Ovary (tissue), 7 donors: ENCODE measurements at regions not wholly inside any gene's neighbourhood (a gene's known extent, or its start where the extent isn't known, plus 50 kb on each side); places are given as distances from the start of the nearest gene placed in this dataset.

Source experiments
- DNase-seq, 5 donors: peaks; one replicate each; pipeline ENCODE4 v3.0.0-alpha.2; 2019 to 2020
- H3K27ac ChIP-seq, 2 donors: fragments of 200-600 bp; one replicate each; pipeline versions ENCODE4 v1.5.1 to v1.8.0; 2019 to 2022
- H3K27me3 ChIP-seq: fragments of 200-600 bp; one replicate; pipeline ENCODE4 v1.8.0; 2022
- H3K36me3 ChIP-seq: fragments of 200-600 bp; sonication (generic); one replicate; pipeline ENCODE4 v1.5.1; 2019
- H3K4me1 ChIP-seq: one replicate; pipeline ENCODE4 v1.8.1; 2013; ENCODE audit warnings: mild to moderate bottlenecking, moderate library complexity; ENCODE audit not compliant: insufficient read depth
- H3K4me3 ChIP-seq: fragments of 200-600 bp; sonication (generic); one replicate; pipeline ENCODE4 v1.5.1; 2017
- H3K9me3 ChIP-seq, 2 donors: fragments of 200-600 bp in 1 of 2; sonication (generic) in 1 of 2; one replicate each; pipeline versions ENCODE4 v1.5.1 to v1.8.1; 2013 to 2019; ENCODE audit warnings: mild to moderate bottlenecking in 1 of 2, moderate library complexity in 1 of 2
- CTCF ChIP-seq, 3 donors: fragments of 450-650 bp in 2 of 3; fragments of 200-600 bp in 1 of 3; IDR thresholded peaks; one replicate each; pipeline versions ENCODE4 v1.5.1 to v1.8.0; 2016 to 2022; ENCODE audit warnings: antibody characterized with exemption in 3 of 3, mild to moderate bottlenecking in 1 of 3
- EP300 ChIP-seq: sonication (generic); formaldehyde crosslinking; IDR thresholded peaks from one replicate; pipeline ENCODE4 v1.6.1; 2017; ENCODE audit warnings: antibody characterized with exemption
- POLR2A ChIP-seq: fragments of 450-650 bp; IDR thresholded peaks from one replicate; pipeline ENCODE4 v1.6.1; 2017; ENCODE audit warnings: antibody characterized with exemption, mild to moderate bottlenecking, moderate library complexity
- WGBS, 3 donors: extraction: QIAGEN DNeasy Blood & Tissue Kit in 1 of 3; methylation state at CpG; one replicate each; pipeline versions ENCODE4 v1.1.5 to v1.1.7; 2013 to 2017; 5-methylcytosine and 5-hydroxymethylcytosine counted together
- intact Hi-C, 4 donors: fragments of 100-400 bp; cut with DNase I; formaldehyde crosslinking; loops; one replicate each; pipeline versions ENCODE4 v1.11.0 to v1.15.1; 2022 to 2023
- donor health status: DM: no; HTN: no; CAD: no; lungs with moderate emphysema.
- donor health status: DM: no; HTN: no; CAD: no.
- donor health status: Bipolar disorder and iron deficiency.
- donor health status: DM: no; HTN: no; CAD: no.
- donor health status: DM: yes; HTN: yes; CAD: no.

GRCh38 chrX:69299951-69300714 is 134.9 kb upstream of the PJA1 start:
- TF ChIP-seq CTCF (IDR thresholded peaks at IDR 0.05) (no peak), POLR2A (no peak)
- Histone ChIP-seq H3K9me3 (no peaks in the 10 kb centered on the region), H3K27ac (no peak overlapping the region), H3K4me3 (no peak overlapping the region), H3K4me1 (no peaks in the 10 kb centered on the region), H3K27me3 (no peaks in the 10 kb centered on the region), H3K36me3 (no peaks in the 10 kb centered on the region)
- intact Hi-C loops: no loop called here
- DNase-seq: no peak
- 64 to 71% (median 67%) methylated on average over 4 of the region's 4 CpGs for WGBS, 3 donors

GRCh38 chrX:69299285-69299684 is 134.0 kb upstream of the PJA1 start:
- Histone ChIP-seq H3K27ac (no peak overlapping the region), H3K4me3 (no peak overlapping the region), H3K36me3 (no peaks in the 10 kb centered on the region), H3K27me3 (no peaks in the 10 kb centered on the region), H3K4me1 (no peaks in the 10 kb centered on the region), H3K9me3 (no peaks in the 10 kb centered on the region)
- intact Hi-C loops: no loop called here
- 72 to 78% (median 77%) methylated on average over 6 of the region's 6 CpGs for WGBS, 3 donors
- no peak for DNase-seq
- TF ChIP-seq CTCF (IDR thresholded peaks at IDR 0.05) (no peak), EP300 (no peak), POLR2A (no peak)

GRCh38 chrX:69298466-69299140 is 133.3 kb upstream of the PJA1 start:
- H3K27ac ChIP-seq: no peak overlapping the region
- no peak for TF ChIP-seq EP300
- no peak for TF ChIP-seq POLR2A
- no peak for TF ChIP-seq CTCF (IDR thresholded peaks at IDR 0.05)
- H3K4me3 ChIP-seq: no peak overlapping the region
- no peaks in the 10 kb centered on the region for H3K9me3 ChIP-seq
- H3K4me1 ChIP-seq: no peaks in the 10 kb centered on the region
- H3K36me3 ChIP-seq: no peaks in the 10 kb centered on the region
- no peak for DNase-seq
- no peaks in the 10 kb centered on the region for H3K27me3 ChIP-seq
- intact Hi-C loops: no loop called here
- 69 to 76% (median 74%) methylated on average over 5 of the region's 5 CpGs for WGBS, 3 donors

- H3K36me3 ChIP-seq: no peaks in the 10 kb centered on the region
- 55 to 59% (median 58%) methylated on average over 5 of the region's 5 CpGs for WGBS, 3 donors
- H3K9me3 ChIP-seq: no peaks in the 10 kb centered on the region
- H3K27me3 ChIP-seq: no peaks in the 10 kb centered on the region
- no peak overlapping the region for H3K4me3 ChIP-seq
- H3K27ac ChIP-seq: no peak overlapping the region
- DNase-seq: no peak
- TF ChIP-seq CTCF (IDR thresholded peaks at IDR 0.05) (no peak), POLR2A (no peak), EP300 (no peak)
- intact Hi-C loops: no loop called here
- no peaks in the 10 kb centered on the region for H3K4me1 ChIP-seq
Observed at GRCh38 chrX:69297506-69297905, 132.3 kb upstream of the PJA1 start.
